K562 (cell line): ENCODE measurements at regions not wholly inside any gene's neighbourhood (a gene's known extent, or its start where the extent isn't known, plus 50 kb on each side); places are given as distances from the start of the nearest gene placed in this dataset.

Source experiments
- ATAC-seq: fragments of 200-7000 bp; cut with Tn5 transposase; 3 replicates; pipeline ENCODE4 v1.9.1; 2020; ENCODE audit warnings: moderate library complexity
- BruUV-seq: library from RNA; stranded (reverse); fragments of 400-500 nt; replicated peaks from 2 replicates; lab custom pipeline; 2021; lab: Mats Ljungman, UMichigan
- CTCF ChIA-PET: fragments of 300-600 bp; formaldehyde crosslinking; extraction: SDS; loops from one replicate; lab custom pipeline; 2021; ENCODE audit warnings: low intra/inter-chr PET ratio; lab: Yijun Ruan, JAX
- POLR2A ChIA-PET: fragments of 300-600, 350-650 bp; sonication (Branson Sonifier 250); formaldehyde crosslinking; extraction: SDS; loops from one replicate; lab custom pipeline; 2021; ENCODE audit warnings: antibody characterized with exemption, inconsistent platforms; lab: Yijun Ruan, JAX
- DNase-seq, 4 experiments: peaks; one replicate each; pipeline versions ENCODE4 v3.0.0 to v3.0.0-alpha.2; 2011 to 2018; ENCODE audit warnings: low spot score in 3 of 4, mixed read lengths in 3 of 4; ENCODE audit errors: extremely low read depth in 1 of 4
- FAIRE-seq: peaks from 2 replicates; lab custom pipeline; 2011; peaks lifted over from hg19 to GRCh38; lab: Jason Lieb, UNC
- H2AFZ ChIP-seq: 2 replicates; pipeline ENCODE4 v1.6.0; 2011; ENCODE audit warnings: low read depth, low read length, control low read depth, inconsistent platforms
- H3K27ac ChIP-seq: fragments of 200-600 bp; 3 replicates; pipeline ENCODE4 v1.8.0; 2011; ENCODE audit warnings: low read depth, mild to moderate bottlenecking, control low read depth, inconsistent platforms, low read length, moderate library complexity, mixed read lengths; ENCODE audit errors: extremely low read depth
- H3K27me3 ChIP-seq, 2 experiments: fragments of 300-600 bp in 1 of 2; 2 replicates in 1 of 2; 3 replicates in 1 of 2; pipeline versions ENCODE4 v1.6.0 to v1.8.0; 2011; ENCODE audit warnings: inconsistent platforms in 2 of 2, low read length in 2 of 2, mild to moderate bottlenecking in 1 of 2, mixed read lengths in 1 of 2, moderate library complexity in 1 of 2; ENCODE audit not compliant: control insufficient read depth in 2 of 2, insufficient read depth in 2 of 2
- H3K36me3 ChIP-seq: fragments of 300-600 bp; 3 replicates; pipeline ENCODE4 v1.8.0; 2011; ENCODE audit warnings: mild to moderate bottlenecking, low read length, inconsistent platforms; ENCODE audit not compliant: control insufficient read depth, insufficient read depth
- H3K4me1 ChIP-seq, 2 experiments: fragments of 200-600 bp in 1 of 2; replicated peaks in 1 of 2; 2 replicates in 1 of 2; 3 replicates in 1 of 2; pipeline versions ENCODE4 v1.5.1 to v1.8.0; 2011; ENCODE audit warnings: inconsistent platforms in 2 of 2, low read length in 2 of 2, mild to moderate bottlenecking in 1 of 2, mixed read lengths in 1 of 2, moderate library complexity in 1 of 2; ENCODE audit not compliant: control insufficient read depth in 2 of 2, insufficient read depth in 2 of 2
- H3K4me2 ChIP-seq: 2 replicates; pipeline ENCODE4 v1.6.1; 2011; ENCODE audit warnings: low read length, control low read depth, inconsistent platforms, mixed read lengths; ENCODE audit not compliant: insufficient read depth
- H3K4me3 ChIP-seq: fragments of 200-600 bp; sonication (generic), shearing (Covaris generic); 2 replicates; pipeline ENCODE4 v1.5.1; 2016; ENCODE audit warnings: control low read depth, inconsistent platforms
- H3K79me2 ChIP-seq: fragments of 200-600 bp; 3 replicates; pipeline ENCODE4 v1.8.0; 2011; ENCODE audit warnings: low read length, inconsistent platforms; ENCODE audit not compliant: control insufficient read depth, insufficient read depth
- H3K9ac ChIP-seq, 2 experiments: 2 replicates each; pipeline versions ENCODE4 v1.6.0 to v1.6.1; 2011; ENCODE audit warnings: low read depth in 2 of 2, low read length in 2 of 2, control low read depth in 1 of 2, inconsistent platforms in 1 of 2, mild to moderate bottlenecking in 1 of 2, mixed read lengths in 1 of 2; ENCODE audit not compliant: insufficient read depth in 1 of 2
- H3K9me1 ChIP-seq: one replicate; pipeline ENCODE4 v1.6.0; 2011; ENCODE audit warnings: inconsistent platforms, mild to moderate bottlenecking, low read length, moderate library complexity; ENCODE audit not compliant: control insufficient read depth, insufficient read depth
- H3K9me3 ChIP-seq: replicated peaks from 2 replicates; pipeline ENCODE4 v1.5.1; 2011; ENCODE audit warnings: low read depth, low read length, inconsistent platforms; ENCODE audit not compliant: control insufficient read depth, insufficient read depth
- H4K20me1 ChIP-seq: replicated peaks from 2 replicates; pipeline ENCODE4 v1.6.1; 2011; ENCODE audit warnings: low read length, inconsistent platforms, mixed read lengths; ENCODE audit not compliant: control insufficient read depth, insufficient read depth
- AFF4 ChIP-seq: sonication (generic); formaldehyde crosslinking; IDR thresholded peaks from 2 replicates; pipeline ENCODE4 v1.8.0; 2023; ENCODE audit warnings: mild to moderate bottlenecking, missing genetic modification reagents
- WGBS: fragments of 100-300 bp; shearing (Covaris generic); methylation state at CpG from one replicate; pipeline ENCODE4 v1.1.6; 2016; ENCODE audit warnings: low coverage, mixed read lengths; ENCODE audit not compliant: insufficient coverage; ENCODE audit errors: missing lambda C conversion rate; 5-methylcytosine and 5-hydroxymethylcytosine counted together
- in situ Hi-C: fragments of 300-500 bp; cut with MboI; formaldehyde crosslinking; loops from 4 replicates; pipeline ENCODE4 v1.15.0; 2018; ENCODE audit warnings: inconsistent platforms, mixed read lengths
- intact Hi-C: fragments of 100-400 bp; cut with micrococcal nuclease; formaldehyde crosslinking; loops from 2 replicates; pipeline ENCODE4 v1.14.2; 2022
- TF ChIP-seq, protein P1 (sequence below), 3 experiments: IDR thresholded peaks in 2 of 3; conservative IDR thresholded peaks in 1 of 3; 2 replicates each; pipeline ENCODE4 v1.5.1; 2011 to 2012; ENCODE audit warnings: low read length in 3 of 3, mild to moderate bottlenecking in 3 of 3, control low read depth in 2 of 3, improper control_type of control experiment in 1 of 3, inconsistent platforms in 1 of 3, low read depth in 1 of 3, mixed read lengths in 1 of 3, moderate library complexity in 1 of 3; ENCODE audit not compliant: insufficient read depth in 2 of 3

DNA sequence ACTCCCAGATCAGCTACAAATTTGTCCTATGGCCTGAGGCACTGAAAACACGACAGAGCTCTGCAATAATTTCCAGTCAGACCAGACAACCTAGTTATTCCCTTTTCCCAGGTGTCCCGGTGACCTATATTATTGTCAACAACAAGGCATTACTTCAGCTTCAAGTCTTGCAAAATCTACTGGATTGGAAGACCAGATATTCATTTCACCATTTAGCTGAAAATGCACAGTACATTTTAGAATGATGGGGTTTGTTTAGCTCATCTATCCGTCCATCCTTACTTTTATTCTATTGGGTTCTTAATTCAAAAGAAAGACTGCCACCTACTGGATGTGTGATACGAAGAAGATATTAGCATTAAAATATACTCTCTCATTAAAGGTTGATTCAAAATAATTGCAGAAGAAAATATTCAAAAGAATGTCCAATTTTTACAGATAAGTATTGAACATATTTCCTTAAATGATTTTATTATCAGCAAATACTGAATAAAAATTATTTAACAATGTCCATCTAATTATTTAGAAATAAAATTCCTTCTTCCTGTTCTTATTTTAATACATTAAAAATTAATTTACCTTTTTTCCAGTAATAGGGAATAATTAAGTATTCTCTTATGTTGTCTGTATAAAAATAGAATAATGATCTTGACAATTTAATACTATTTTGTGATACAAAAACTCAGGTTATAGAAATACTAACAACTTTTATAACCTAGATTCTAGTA lies 244.9 kb upstream of the LRIG3 start:
- FAIRE-seq (no peak), DNase-seq (peak in 1 of 4 experiments; percentile 4)
- no TSS peak for BruUV-seq
- Histone ChIP-seq H3K79me2 (no peaks in the 10 kb centered on the region), H2AFZ (no peak overlapping the region), H3K9ac (no peak overlapping the region), H3K36me3 (no peaks in the 10 kb centered on the region), H3K9me3 (no peaks in the 10 kb centered on the region), H3K4me3 (no peak overlapping the region), H3K27ac (no peak overlapping the region), H4K20me1 (no peaks in the 10 kb centered on the region), H3K9me1 (no peaks in the 10 kb centered on the region), H3K27me3 (no peaks in the 10 kb centered on the region), H3K4me2 (no peak overlapping the region), H3K4me1 (no peaks in the 10 kb centered on the region)
- TF ChIP-seq AFF4: no peak
- TF ChIP-seq, protein P1, sequence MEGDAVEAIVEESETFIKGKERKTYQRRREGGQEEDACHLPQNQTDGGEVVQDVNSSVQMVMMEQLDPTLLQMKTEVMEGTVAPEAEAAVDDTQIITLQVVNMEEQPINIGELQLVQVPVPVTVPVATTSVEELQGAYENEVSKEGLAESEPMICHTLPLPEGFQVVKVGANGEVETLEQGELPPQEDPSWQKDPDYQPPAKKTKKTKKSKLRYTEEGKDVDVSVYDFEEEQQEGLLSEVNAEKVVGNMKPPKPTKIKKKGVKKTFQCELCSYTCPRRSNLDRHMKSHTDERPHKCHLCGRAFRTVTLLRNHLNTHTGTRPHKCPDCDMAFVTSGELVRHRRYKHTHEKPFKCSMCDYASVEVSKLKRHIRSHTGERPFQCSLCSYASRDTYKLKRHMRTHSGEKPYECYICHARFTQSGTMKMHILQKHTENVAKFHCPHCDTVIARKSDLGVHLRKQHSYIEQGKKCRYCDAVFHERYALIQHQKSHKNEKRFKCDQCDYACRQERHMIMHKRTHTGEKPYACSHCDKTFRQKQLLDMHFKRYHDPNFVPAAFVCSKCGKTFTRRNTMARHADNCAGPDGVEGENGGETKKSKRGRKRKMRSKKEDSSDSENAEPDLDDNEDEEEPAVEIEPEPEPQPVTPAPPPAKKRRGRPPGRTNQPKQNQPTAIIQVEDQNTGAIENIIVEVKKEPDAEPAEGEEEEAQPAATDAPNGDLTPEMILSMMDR (IDR thresholded peaks at IDR 0.05 in 2 of 3, conservative IDR thresholded peaks at IDR 0.05 in 1 of 3; ENCODE audit: insufficient read depth in 2 of 3, low read depth in 1 of 3, low read length in 3 of 3): peak in 1 of 3 experiments; percentile 23; a peak in 2 of 6 replicates
- TF ChIP-seq, all 486 proteins: peak for 1
- ChIA-PET CTCF (no interaction called here), POLR2A (no interaction called here)
- intact Hi-C loops: no loop called here
- no peak for ATAC-seq
- in situ Hi-C loops: loop anchor here (25.0 kb wide), 1 partner anchor 1178 kb away; no protein-coding TSS in a partner anchor
- WGBS: 1% methylated on average over 4 of the region's 4 CpGs
